HEK293T (cell line): ENCODE measurements at regions not wholly inside any gene's neighbourhood (a gene's known extent, or its start where the extent isn't known, plus 50 kb on each side); places are given as distances from the start of the nearest gene placed in this dataset.

ENCODE experiments used
- BHLHE40 ChIP-seq: fragments of 450-650 bp; IDR thresholded peaks from 2 replicates; pipeline ENCODE4 v1.6.1; 2016; ENCODE audit warnings: mild to moderate bottlenecking, moderate library complexity, borderline replicate concordance
- HDGF ChIP-seq: fragments of 450-650 bp; IDR thresholded peaks from 2 replicates; pipeline ENCODE4 v1.6.1; 2017; ENCODE audit warnings: antibody characterized with exemption, borderline replicate concordance
- ZNF384 ChIP-seq: fragments of 450-650 bp; IDR thresholded peaks from 2 replicates; pipeline ENCODE4 v1.6.1; 2016

GRCh38 chr10:33570495-33570894 lies 236.0 kb upstream of the NRP1 start:
- no peak for TF ChIP-seq BHLHE40
- TF ChIP-seq ZNF384, result no peak
- TF ChIP-seq HDGF, result no peak
